NCI-H748 (cell line): ENCODE measurements at regions not wholly inside any gene's neighbourhood (a gene's known extent, or its start where the extent isn't known, plus 50 kb on each side); places are given as distances from the start of the nearest gene placed in this dataset.

Experiments
- DNase-seq: peaks from one replicate; lab custom pipeline; 2025; ENCODE audit not compliant: unreplicated experiment; lab: John Stamatoyannopoulos, UW

DNA sequence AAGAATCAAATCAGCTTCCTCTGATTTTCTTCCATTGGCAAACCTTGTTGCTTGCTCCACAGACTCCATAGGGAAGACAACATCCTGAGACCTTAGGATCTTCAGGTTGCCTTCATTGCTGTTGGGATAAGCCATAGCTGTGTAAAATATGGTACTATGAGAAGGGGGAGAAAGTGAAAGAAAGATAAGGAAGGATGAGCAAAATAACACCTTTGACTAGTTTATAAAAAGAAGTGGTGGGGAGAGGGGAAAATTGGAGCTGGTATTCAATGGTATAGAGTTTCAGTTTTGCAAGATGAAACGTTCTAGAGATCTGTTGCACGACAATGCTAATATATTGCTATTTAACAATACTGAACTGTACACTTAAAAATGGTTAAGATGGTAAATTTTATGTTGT, 180.4 kb upstream of the PHYHIPL start:
- no peak for DNase-seq

DNA sequence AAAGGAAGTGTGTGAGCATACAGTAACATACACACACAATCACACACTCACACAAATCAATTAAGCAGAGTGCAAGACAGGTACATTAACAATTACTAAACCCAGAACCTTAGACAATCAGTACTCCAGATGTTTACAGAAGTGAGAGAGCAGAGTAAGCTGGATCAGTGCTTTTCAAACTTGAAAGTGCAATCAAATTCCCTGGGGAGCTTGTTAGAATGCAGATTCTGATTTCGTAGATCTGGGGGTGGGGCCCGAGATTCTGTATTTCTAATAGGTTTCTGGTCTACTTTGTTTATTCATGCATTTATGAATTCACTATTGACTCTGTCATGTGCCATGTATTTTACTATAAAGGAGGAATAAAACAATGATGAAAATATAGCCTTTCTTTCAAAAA, 179.6 kb upstream of the PHYHIPL start:
- no peak for DNase-seq

DNA sequence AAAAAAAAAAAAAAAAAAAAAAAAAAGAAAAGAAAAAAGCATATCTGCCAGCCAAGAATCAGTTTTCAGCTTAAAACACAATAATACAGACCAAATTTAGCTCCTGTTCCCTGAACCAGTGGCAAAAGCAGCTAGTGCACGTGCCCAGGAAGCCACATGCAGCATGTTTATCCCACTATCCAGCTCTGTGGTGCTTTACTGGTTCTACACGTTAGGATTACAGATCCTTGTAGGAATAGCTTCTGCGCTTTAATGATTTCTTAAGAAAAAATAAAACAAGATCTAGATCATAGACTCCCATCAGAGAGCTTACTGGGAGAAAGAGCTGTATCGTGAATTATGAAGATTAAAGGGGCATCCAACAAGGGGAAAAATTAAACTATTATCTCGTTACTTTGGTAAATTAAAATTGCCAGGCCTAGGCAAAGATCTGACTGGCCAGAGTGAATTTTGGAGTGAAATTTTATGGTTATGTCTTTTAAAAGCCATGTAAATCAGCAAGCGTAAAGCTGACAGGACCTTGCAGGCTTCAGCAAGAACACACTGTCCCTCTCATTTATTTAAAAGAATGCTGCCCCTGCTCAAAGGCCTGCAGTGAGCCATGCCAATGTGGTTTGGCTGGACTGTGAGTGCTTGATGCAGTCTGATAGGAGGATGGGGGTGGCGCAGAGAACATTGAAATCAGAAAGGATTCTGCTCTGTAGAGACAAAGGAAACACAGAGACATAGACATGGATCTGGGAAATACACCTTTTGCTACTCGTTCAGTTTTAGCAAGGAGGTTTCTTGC, 177.3 kb upstream of the PHYHIPL start:
- no peak for DNase-seq

DNA sequence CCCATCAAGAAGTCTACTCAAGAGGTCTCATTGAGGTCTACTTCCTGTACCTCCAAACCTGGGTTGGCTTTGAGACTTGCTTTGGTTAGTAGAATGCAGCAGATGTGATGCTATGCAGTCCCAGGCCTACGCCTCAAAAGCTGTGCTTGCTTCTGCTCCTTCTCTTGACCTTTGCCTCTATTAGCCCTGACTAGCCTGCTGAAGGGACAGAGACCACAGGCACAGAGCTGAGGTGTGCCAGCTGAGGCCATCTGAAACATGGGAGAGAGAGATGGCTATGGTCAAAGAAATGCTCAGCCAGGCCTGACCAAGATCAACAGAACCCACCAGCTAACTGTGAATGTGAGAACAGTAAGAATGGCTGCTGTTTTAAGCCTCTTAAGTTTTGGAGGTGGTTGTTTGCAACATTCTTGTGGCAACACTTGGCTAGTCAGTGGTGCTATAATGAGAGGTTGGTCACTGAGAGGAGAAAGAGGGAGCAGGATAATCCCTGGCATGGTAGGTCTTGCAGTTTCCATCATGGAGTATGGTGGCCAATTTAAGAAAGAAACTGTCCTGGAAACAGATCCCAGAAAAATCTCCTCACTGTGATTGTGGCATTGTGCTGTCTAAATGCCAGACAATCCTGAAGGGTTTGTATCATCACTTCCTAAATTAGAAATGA, 176.1 kb upstream of the PHYHIPL start:
- DNase-seq: no peak

DNA sequence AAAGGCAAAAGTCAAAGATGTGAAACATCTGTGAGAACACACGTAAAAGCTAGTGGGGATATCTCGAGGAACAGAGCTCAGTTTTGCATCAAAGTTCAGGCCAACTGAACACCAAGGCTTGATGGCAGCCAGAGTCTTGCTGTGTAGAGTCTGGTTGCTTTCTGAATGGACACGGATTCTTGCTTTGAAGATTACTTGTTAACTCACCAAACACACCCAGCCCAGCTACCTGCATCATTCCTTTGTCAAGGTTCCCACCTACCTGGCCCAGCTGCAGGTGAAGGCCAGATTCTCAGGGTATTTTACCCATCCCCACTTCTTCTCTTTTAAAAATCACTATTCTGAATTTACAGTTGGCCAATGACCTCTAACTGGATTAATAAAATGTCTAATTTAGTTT, 174.4 kb upstream of the PHYHIPL start:
- DNase-seq: no peak

DNA sequence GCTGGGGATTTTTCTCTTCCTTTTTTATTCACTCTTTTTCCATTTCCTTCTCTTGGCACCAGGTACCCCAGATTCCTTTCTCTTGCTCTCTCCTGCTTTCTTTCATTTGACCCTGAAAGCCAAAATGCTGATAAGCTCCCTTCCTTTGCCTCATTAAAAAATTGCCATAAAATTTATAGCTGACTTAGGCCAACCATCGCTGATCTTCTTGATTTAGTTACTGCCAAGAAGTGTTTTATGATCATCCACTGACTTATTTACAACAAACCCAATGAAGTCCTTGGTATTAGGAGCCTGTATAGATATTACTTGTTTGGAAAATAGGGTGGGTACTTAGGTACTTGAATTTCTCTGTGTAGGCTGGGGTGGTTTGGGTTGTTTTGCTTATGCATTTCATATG, 173.2 kb upstream of the PHYHIPL start:
- DNase-seq: no peak

DNA sequence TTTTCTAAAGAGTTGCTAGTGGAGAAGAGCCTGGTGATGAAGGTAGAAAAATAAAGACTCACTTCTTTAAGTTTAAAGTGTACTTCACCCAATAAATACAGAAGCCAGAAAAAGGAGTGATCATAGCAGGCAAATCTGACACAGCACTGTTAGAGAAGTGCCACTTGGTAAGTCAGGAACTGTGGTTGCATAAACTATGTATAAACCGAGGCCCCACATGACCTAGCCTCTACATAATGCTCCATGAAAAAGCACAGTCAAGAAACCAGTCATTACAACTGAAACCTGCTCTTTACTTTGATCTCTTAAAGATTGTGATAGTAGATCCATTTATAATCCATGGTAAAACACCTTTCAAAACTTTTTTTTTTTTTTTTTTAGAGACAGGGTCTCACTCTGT, 172.1 kb upstream of the PHYHIPL start:
- DNase-seq: no peak

DNA sequence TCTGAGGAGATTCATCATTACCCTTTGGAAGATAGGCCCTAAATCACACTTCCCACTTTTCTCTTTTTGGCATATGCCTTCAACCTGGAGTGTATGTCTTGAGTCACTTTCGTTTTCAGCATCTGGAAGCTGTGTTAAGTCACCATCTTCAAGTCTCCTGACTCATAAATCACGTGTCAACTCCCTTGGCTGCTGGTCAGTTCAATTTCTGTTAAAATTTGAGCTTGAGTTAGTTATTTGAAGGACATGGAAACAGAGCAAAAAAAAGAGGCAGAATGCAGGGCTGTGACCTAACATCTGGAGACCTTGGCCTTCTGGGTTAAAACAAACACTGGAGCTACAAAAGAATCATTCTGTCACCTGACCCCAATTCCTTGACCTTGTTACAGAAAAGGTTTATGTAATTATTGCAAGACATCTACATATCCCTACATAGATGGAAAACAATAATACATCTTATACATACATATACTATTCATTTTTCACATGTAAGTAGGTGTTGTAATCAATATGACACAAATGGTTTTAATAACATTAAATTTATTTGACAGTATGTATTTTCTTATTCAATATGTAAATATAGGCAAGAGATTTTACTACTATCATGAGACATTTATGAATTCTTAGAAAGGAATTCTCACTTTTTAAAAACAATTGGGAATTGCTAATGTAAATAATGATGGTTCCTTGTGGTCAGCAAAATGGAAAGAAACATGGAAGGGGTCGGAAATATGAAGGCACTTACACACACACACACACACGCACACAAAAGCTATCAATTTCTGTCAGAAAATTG, 169.7 kb upstream of the PHYHIPL start:
- no peak for DNase-seq

DNA sequence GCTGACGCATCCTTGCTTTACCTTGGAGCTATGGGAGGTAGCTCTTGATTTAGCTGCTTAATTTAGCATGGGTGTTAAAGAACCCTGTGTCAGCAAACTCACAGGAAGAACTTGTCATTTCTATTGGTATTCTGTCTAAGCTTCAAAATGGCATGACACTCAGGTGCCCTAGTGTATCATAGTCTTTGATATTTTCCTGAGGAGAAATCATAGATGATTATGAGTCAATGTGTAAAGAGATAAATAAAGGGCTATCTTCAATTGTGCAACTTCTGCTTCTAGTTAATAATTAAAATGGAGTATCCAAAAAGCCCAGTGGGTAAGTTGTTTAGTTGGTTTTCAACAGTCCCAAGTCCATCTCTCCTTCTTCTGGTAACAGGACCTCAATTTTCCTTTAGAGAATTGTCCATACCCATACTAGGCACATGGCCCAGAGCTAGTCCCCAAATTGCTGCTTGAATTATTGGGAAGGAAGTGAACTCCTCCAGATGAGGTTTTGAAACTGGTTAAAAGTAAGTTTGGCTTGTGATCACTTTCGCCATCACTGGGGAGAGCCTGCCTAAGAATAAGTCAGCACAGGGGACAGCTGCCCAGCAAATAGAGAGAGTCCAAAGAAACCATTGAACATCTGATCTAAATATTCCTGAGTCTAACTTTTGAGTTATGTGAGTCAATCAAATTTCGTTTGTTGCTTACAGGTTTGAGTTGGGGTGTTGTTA, 169.0 kb upstream of the PHYHIPL start:
- DNase-seq: no peak

DNA sequence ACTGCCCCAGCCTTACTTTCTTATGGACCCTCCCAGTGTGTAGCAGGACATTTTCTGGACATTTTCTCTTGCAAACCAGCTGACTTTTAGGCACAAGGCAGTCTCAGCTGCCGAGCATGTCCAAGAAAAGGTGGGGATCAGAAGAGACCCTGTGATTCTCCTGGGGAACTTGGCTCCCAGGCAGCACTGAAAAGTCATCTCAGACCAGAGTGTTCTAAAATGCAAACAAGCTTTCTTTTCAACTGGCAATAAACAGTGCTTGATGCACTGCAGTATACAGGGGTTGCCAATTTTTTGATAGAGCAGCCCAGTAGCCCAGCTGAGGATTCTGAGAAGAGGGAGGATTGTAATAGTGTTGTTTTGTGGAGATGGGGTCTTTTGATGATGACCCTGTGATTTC, 168.0 kb upstream of the PHYHIPL start:
- DNase-seq: no peak

DNA sequence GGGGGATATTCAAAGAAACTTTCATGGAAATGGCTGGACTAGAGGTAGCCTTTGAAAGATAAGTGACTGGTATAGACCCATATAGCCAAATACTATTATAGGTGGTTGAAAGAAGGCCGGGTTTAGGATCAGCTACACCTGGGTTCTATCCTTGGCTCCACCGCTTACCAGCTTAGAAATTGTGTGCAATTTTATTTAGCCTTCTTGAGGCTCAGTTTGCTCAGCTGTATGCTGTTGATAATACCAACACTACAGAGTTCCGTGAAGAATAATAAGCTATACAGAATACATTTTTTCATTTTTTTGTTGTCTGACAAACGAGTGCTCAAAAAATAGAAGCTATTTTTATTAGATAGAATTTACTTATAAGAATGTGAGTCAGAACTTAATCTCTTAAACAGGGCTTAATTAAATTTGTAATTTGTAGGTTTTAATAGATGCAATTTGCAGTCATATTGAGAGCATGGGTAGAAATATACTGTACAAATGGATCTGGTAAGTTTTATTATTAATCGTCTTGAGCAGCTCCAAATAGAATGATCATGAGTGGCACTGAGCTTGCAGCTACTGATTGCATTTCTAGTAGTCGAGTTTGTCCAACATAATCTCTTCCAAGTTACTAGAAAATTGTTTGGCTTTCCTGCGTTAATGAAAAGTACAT, 164.3 kb upstream of the PHYHIPL start:
- no peak for DNase-seq

DNA sequence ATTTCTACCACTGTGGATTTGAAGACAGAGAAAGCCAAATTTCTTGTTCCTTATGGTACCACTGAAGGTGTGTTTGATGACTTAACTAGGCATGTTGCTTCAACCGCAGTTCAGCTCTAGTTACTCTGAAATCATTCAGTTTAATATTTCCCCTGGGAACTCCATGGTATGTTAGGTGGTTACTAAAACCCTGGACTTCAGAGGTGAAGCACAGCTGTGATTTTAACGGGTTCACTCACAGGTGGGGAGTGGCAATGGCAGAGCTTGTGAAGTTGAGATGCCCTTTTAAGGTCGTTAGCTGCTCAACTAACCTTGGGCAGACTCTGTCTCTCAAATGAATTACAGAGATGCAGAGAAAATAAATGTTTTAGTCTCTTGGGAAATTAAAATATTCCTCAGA, 163.6 kb upstream of the PHYHIPL start:
- DNase-seq: no peak

DNA sequence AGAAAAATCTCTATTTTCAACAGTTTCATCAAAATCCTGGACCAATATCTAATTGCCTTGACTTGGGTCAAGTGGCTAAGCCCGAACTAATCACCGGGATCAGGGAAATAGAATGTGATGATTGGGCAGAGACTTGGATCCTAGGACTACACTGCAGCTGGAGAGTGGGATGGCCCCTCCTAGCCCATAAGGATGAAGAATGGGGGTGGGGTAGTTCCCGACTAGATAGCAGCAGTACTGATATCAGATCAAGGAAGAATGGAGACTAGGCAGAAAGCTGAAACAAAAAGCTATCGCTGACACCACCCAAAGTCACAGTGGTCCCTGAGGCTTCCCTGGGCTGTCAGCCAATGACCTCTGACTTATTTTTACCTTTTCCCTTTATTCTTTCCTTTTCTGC, 160.4 kb upstream of the PHYHIPL start:
- DNase-seq: no peak

DNA sequence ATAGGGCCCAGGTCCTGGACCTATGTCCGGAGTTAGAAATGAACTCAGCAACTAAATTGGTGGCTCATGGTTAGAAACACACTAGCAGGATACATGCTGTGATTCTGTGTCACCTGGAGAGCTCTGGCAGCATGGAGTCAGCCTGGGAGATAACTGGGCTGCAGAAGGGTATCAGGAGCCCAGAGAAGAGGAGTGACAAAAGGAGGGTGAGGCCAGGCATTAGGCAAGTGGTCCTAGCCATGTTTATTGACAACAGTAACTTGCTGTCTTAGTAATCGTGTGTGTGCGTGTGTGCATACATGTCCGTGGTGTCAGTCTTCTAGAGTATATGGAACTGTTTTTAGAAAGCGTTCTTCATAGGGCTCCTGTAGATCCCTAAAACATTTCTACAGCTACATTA, 157.5 kb upstream of the PHYHIPL start:
- DNase-seq: peak; percentile 1

DNA sequence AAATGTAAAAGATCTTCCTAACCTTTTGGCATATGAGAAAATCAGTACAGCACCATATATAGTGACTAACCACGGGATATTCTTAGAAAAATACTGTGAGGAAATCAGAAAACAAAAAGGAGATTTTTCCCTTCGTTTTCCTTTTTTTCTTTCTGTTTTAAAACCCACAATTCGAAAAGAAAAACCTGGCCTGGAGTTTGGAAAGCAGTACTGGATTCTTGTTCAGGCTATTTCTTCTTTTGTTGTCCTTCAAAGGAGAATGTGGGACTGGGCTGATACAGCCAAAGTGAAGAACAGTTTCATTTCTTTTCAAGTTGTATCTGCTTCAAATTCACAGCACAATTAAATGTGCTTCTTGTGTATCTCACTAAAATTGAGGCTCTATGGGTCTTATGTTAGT, 156.8 kb upstream of the PHYHIPL start:
- no peak for DNase-seq

DNA sequence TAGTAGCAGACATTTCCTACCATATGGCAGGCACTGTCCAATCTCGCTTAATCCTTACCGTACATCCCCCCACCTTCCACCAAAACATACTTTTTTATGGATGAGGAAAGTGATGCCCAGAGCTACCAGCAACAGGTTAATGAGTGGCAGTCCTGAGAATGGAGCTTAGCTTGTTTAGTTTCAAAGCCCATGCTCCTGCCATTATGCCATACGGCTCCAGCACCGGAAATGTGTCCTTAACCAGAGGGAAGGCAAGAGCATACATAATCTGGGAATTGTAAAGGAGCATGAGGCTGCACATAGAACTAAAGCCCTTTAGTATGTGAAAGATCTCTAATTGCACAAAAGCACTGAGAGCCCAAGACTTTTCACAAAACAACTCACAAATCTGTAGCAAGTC, 155.9 kb upstream of the PHYHIPL start:
- no peak for DNase-seq

DNA sequence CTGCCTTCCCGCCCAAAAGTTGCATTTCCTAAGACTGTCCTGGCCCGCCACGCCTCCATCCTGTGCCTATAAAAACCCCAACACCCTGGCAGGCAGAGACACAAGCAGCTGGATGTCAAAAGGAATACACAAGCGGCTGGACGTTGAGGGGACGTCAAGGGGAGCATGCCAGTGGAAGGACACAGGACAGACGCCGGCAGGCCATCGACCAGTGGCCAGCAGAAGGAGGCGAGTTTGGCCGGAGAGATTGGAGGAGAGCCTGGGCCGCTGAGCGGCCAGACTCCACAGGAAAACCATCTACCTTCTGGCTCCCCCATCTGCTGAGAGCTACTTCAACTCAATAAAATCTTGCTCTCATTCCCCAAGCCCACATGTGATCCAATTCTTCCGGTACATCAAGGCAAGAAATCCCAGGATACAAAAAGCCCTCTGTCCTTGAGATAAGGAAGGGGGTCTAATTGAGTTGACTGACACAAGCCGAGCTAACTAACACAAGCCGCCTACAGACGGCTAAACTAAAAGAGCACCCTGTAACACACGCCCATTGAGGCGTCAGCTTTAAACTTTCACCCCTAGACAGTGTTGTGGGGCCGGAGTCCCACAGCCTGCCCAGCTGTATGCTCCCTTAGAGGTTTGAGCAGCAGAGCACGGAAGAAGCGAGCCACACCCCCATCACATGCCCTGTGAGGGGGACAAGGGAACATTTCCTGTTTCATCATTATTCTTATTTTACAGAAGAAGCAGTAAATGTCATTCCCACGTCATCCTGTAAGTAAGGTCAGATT, 150.3 kb upstream of the PHYHIPL start:
- DNase-seq: no peak

DNA sequence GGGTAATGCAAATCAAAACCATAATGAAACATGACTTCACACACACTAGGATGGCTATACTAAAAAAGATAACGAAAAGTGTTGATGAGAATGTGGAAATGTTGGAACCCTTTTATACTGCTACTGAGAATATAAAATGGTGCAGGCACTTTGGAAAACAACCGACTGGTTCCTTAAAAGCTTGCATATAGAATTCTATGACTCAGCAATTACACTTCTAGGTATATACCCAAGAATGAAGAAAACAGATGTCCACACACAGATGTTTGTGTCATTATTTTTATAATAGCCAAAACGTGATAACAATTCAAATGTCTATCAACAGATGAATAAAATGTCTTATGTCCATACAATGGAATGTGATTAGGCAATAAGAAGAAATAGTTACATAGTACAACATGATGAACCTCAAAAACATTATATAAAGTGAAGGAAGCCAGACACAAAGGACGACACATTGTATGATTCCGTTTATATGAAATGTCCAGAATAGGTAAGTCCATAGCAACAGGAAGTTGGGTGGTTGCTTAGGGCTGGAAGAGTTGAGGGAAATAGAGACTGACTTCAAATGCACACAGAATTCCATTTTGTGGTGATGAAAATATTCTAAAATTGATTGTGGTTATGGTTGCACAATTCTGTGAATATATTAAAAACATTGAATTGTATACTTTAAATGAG, 148.3 kb upstream of the PHYHIPL start:
- no peak for DNase-seq

DNA sequence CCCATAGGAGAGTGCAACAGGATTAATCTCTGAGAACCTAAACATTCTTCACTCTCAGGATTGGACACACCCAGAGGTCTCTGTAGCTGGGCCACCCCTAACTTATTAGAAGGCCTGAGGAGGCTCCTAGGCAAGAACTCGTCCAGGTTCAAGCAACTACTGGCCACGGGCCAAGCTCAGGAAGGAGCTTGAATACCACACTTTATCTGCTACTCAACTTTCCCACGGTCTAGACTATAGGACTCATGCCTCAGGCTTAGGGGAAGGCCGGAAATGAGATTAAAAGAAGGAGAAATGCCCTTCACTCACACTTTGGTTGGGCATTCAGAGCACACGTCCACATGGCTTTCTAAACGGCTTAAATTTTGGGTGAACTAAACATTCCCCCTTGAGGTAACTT, 142.8 kb upstream of the PHYHIPL start:
- DNase-seq: no peak
